ENCODE measurements at regions not wholly inside any gene's neighbourhood (a gene's known extent, or its start where the extent isn't known, plus 50 kb on each side); places are given as distances from the start of the nearest gene placed in this dataset.

DNA sequence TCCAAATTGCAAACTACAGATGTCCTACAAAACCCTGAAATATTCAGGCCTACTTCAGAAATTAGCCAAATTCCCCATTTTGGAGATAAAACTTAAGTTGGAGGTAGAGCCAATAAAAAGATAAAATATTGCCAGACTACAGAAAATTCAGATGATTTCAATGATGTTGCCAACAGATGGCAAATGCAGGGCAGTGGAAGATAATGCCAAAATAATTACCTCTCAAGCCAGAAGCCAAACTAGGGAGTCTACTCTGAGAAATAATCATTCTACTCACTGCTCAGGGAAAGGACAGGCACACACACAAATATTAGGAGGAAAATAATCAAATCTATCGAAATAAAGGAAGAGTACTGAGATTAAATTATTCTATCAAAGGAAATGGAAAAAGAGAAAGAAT, 347.5 kb upstream of the CCNG1 start:
- POLR2A ChIA-PET = no interaction called here
- peaks cover 15% of the 10 kb centered on the region for H3K4me1 Mint-ChIP-seq
- no peak for ATAC-seq
- no peaks in the 10 kb centered on the region for H3K36me3 Mint-ChIP-seq
- H3K27me3 Mint-ChIP-seq (ENCODE audit: low read depth) = no peaks in the 10 kb centered on the region; the same call in 1 of the 2 replicates
- no peaks in the 10 kb centered on the region for H3K9me3 Mint-ChIP-seq
- no peak for DNase-seq (ENCODE audit: low spot score)
- CTCF ChIA-PET = no interaction called here
- TF ChIP-seq FOXK1 (CRISPR knock-in tag; IDR thresholded peaks at IDR 0.05) (no peak), TCF7 (CRISPR knock-in tag; IDR thresholded peaks at IDR 0.05; ENCODE audit: low read depth) (no peak), ZNF263 (CRISPR knock-in tag; IDR thresholded peaks at IDR 0.05; ENCODE audit: low read depth) (no peak), NR3C1 (CRISPR knock-in tag; conservative IDR thresholded peaks at IDR 0.05; ENCODE audit: low read depth) (no peak), ZMAT4 (CRISPR knock-in tag; IDR thresholded peaks at IDR 0.05) (no peak), IRF1 (CRISPR knock-in tag; IDR thresholded peaks at IDR 0.05) (no peak), E2F4 (CRISPR knock-in tag; IDR thresholded peaks at IDR 0.05; ENCODE audit: borderline replicate concordance, low read depth) (no peak)
- TF ChIP-seq, protein P1, sequence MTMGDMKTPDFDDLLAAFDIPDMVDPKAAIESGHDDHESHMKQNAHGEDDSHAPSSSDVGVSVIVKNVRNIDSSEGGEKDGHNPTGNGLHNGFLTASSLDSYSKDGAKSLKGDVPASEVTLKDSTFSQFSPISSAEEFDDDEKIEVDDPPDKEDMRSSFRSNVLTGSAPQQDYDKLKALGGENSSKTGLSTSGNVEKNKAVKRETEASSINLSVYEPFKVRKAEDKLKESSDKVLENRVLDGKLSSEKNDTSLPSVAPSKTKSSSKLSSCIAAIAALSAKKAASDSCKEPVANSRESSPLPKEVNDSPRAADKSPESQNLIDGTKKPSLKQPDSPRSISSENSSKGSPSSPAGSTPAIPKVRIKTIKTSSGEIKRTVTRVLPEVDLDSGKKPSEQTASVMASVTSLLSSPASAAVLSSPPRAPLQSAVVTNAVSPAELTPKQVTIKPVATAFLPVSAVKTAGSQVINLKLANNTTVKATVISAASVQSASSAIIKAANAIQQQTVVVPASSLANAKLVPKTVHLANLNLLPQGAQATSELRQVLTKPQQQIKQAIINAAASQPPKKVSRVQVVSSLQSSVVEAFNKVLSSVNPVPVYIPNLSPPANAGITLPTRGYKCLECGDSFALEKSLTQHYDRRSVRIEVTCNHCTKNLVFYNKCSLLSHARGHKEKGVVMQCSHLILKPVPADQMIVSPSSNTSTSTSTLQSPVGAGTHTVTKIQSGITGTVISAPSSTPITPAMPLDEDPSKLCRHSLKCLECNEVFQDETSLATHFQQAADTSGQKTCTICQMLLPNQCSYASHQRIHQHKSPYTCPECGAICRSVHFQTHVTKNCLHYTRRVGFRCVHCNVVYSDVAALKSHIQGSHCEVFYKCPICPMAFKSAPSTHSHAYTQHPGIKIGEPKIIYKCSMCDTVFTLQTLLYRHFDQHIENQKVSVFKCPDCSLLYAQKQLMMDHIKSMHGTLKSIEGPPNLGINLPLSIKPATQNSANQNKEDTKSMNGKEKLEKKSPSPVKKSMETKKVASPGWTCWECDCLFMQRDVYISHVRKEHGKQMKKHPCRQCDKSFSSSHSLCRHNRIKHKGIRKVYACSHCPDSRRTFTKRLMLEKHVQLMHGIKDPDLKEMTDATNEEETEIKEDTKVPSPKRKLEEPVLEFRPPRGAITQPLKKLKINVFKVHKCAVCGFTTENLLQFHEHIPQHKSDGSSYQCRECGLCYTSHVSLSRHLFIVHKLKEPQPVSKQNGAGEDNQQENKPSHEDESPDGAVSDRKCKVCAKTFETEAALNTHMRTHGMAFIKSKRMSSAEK (CRISPR knock-in tag; IDR thresholded peaks at IDR 0.05; ENCODE audit: borderline replicate concordance) = no peak
- TF ChIP-seq, protein P2, sequence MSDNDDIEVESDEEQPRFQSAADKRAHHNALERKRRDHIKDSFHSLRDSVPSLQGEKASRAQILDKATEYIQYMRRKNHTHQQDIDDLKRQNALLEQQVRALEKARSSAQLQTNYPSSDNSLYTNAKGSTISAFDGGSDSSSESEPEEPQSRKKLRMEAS (CRISPR knock-in tag; IDR thresholded peaks at IDR 0.05) = no peak
- TF ChIP-seq, protein P3, sequence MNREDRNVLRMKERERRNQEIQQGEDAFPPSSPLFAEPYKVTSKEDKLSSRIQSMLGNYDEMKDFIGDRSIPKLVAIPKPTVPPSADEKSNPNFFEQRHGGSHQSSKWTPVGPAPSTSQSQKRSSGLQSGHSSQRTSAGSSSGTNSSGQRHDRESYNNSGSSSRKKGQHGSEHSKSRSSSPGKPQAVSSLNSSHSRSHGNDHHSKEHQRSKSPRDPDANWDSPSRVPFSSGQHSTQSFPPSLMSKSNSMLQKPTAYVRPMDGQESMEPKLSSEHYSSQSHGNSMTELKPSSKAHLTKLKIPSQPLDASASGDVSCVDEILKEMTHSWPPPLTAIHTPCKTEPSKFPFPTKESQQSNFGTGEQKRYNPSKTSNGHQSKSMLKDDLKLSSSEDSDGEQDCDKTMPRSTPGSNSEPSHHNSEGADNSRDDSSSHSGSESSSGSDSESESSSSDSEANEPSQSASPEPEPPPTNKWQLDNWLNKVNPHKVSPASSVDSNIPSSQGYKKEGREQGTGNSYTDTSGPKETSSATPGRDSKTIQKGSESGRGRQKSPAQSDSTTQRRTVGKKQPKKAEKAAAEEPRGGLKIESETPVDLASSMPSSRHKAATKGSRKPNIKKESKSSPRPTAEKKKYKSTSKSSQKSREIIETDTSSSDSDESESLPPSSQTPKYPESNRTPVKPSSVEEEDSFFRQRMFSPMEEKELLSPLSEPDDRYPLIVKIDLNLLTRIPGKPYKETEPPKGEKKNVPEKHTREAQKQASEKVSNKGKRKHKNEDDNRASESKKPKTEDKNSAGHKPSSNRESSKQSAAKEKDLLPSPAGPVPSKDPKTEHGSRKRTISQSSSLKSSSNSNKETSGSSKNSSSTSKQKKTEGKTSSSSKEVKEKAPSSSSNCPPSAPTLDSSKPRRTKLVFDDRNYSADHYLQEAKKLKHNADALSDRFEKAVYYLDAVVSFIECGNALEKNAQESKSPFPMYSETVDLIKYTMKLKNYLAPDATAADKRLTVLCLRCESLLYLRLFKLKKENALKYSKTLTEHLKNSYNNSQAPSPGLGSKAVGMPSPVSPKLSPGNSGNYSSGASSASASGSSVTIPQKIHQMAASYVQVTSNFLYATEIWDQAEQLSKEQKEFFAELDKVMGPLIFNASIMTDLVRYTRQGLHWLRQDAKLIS (CRISPR knock-in tag; IDR thresholded peaks at IDR 0.05; ENCODE audit: borderline replicate concordance) = no peak
- TF ChIP-seq, protein P4, sequence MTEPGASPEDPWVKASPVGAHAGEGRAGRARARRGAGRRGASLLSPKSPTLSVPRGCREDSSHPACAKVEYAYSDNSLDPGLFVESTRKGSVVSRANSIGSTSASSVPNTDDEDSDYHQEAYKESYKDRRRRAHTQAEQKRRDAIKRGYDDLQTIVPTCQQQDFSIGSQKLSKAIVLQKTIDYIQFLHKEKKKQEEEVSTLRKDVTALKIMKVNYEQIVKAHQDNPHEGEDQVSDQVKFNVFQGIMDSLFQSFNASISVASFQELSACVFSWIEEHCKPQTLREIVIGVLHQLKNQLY (CRISPR knock-in tag; IDR thresholded peaks at IDR 0.05) = no peak
- no peak overlapping the region for H3K4me3 Mint-ChIP-seq
- H3K27ac Mint-ChIP-seq = no peak overlapping the region

DNA sequence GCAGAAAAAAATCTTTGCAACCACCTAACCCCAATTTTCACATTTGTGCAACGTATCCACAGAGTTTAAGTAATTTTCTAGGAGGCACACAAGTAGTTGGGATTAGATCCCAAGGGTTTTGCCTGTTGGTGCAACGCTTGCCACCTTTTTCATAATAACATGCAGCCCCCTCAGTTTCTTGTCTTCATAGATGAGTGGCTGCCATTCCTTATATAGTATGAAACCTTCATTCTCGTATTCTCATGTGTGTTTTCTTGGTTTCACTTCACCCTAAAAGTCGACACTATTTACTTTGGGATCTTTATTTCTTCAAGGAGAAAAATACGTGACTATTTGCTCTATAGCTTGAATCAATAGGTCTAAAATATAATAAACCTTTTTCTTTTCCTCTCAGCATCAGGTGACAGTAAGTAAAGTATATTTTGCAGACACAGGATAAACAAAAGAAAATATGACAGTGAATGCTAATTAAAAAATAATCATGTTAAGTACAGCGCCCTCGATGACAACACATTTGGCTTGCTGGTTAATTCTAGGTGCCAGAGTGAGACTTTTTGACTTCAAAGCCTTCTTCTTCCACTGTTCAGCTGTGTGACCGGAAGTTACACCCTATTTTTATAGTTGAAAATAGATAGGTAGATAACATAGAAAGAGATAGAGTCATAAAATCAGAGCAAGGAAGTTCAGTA, 342.8 kb upstream of the CCNG1 start:
- no peak for DNase-seq (ENCODE audit: low spot score)
- Mint-ChIP-seq H3K4me3 (no peak overlapping the region), H3K27me3 (ENCODE audit: low read depth) (no peaks in the 10 kb centered on the region; the same call in 1 of the 2 replicates), H3K27ac (no peak overlapping the region), H3K36me3 (no peaks in the 10 kb centered on the region), H3K4me1 (peaks cover 2% of the 10 kb centered on the region), H3K9me3 (no peaks in the 10 kb centered on the region)
- no peak for ATAC-seq
- ChIA-PET POLR2A (no interaction called here), CTCF (no interaction called here)
- no peak for TF ChIP-seq HMGA2 (CRISPR knock-in tag; IDR thresholded peaks at IDR 0.05)
- no peak for TF ChIP-seq SMAD4 (CRISPR knock-in tag; IDR thresholded peaks at IDR 0.05)
- TF ChIP-seq NFATC4 (CRISPR knock-in tag; IDR thresholded peaks at IDR 0.05) = no peak
- TF ChIP-seq, protein P5, sequence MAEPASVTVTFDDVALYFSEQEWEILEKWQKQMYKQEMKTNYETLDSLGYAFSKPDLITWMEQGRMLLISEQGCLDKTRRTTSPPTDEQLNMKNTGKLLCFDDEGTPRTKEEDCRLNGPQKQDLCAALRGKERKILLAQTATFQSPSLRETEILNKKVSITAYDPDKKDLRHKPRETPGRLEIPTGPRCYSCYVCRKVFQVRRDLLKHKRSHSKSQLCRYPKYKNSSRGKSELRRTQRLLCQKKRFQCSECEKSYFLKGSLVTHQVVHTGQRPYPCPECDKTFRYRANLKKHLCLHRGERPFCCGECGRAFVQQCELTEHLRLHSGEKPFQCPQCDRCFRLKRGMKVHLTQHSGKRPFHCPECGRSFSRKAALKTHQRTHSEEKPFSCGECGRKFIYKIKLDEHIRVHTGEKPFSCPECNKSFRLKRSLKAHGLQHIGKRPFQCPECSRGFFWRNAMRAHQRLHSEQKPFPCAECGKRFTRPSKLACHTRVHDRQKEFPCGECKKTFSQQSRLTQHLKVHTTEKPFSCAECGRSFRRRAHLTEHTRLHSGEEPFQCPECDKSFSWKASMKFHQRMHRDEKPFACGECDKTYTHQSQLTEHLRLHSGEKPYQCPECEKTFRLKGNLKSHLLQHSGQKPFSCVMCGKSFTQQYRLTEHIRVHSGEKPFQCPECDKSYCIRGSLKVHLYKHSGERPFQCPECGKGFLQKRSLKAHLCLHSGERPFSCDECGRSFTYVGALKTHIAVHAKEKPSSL (CRISPR knock-in tag; conservative IDR thresholded peaks at IDR 0.05) = no peak
- TF ChIP-seq, protein P6, sequence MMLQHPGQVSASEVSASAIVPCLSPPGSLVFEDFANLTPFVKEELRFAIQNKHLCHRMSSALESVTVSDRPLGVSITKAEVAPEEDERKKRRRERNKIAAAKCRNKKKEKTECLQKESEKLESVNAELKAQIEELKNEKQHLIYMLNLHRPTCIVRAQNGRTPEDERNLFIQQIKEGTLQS (CRISPR knock-in tag; conservative IDR thresholded peaks at IDR 0.05) = no peak
- TF ChIP-seq ETV6 (CRISPR knock-in tag; IDR thresholded peaks at IDR 0.05) = no peak
- TF ChIP-seq ZNF138 (CRISPR knock-in tag; conservative IDR thresholded peaks at IDR 0.05) = no peak
- no peak for TF ChIP-seq FOXK1 (CRISPR knock-in tag; IDR thresholded peaks at IDR 0.05)
- no peak for TF ChIP-seq IRF2 (CRISPR knock-in tag; IDR thresholded peaks at IDR 0.05; ENCODE audit: borderline replicate concordance, low read depth)

Measured in WTC11 (cell line).